SK-N-SH (cell line): ENCODE measurements at regions not wholly inside any gene's neighbourhood (a gene's known extent, or its start where the extent isn't known, plus 50 kb on each side); places are given as distances from the start of the nearest gene placed in this dataset.

Experiments used
- CTCF ChIA-PET: fragments of 300-600, 350-600 bp; formaldehyde crosslinking; extraction: SDS; loops from one replicate; lab custom pipeline; 2021; lab: Yijun Ruan, JAX
- POLR2A ChIA-PET: fragments of 350-600 bp; sonication (Branson Sonifier 250); formaldehyde crosslinking; extraction: SDS; loops from one replicate; lab custom pipeline; 2020; ENCODE audit warnings: antibody characterized with exemption, inconsistent platforms; lab: Yijun Ruan, JAX
- DNase-seq: peaks from one replicate; pipeline ENCODE4 v3.0.0; 2012
- H2AFZ ChIP-seq: fragments of 200-600 bp; sonication (generic); 2 replicates; pipeline ENCODE4 v1.8.1; 2016; ENCODE audit warnings: antibody characterized with exemption, mild to moderate bottlenecking, low read depth
- H3F3A ChIP-seq: fragments of 200-600 bp; sonication (generic); replicated peaks from 2 replicates; pipeline ENCODE3; 2016; ENCODE audit warnings: antibody characterized with exemption, mild to moderate bottlenecking; ENCODE audit not compliant: insufficient read depth
- H3K27ac ChIP-seq, 2 experiments: fragments of 200-500 bp in 1 of 2; fragments of 200-600 bp in 1 of 2; sonication (Bioruptor generic) in 1 of 2; sonication (generic), shearing (Covaris generic) in 1 of 2; 2 replicates each; pipeline versions ENCODE4 v1.5.1 to v1.6.1; 2014 to 2016; ENCODE audit warnings: low read depth in 2 of 2, inconsistent platforms in 1 of 2, low read length in 1 of 2, mild to moderate bottlenecking in 1 of 2, mixed read lengths in 1 of 2
- H3K27me3 ChIP-seq: fragments of 200-600 bp; sonication (generic), shearing (Covaris generic); 2 replicates; pipeline ENCODE4 v1.6.1; 2016; ENCODE audit warnings: mixed run types; ENCODE audit not compliant: insufficient read depth
- H3K36me3 ChIP-seq, 2 experiments: fragments of 200-500 bp in 1 of 2; fragments of 200-600 bp in 1 of 2; sonication (Bioruptor generic) in 1 of 2; sonication (generic) in 1 of 2; replicated peaks in 1 of 2; 2 replicates each; pipeline versions ENCODE3 to v1.5.1; 2014 to 2016; ENCODE audit warnings: low read length in 1 of 2, mild to moderate bottlenecking in 1 of 2; ENCODE audit not compliant: insufficient read depth in 2 of 2, control insufficient read depth in 1 of 2
- H3K4me1 ChIP-seq, 2 experiments: fragments of 200-500 bp in 1 of 2; fragments of 200-600 bp in 1 of 2; sonication (Bioruptor generic) in 1 of 2; sonication (generic), shearing (Covaris generic) in 1 of 2; 2 replicates each; pipeline versions ENCODE4 v1.5.1 to v1.6.1; 2014 to 2016; ENCODE audit warnings: low read depth in 1 of 2, low read length in 1 of 2, mixed run types in 1 of 2; ENCODE audit not compliant: insufficient read depth in 2 of 2, control insufficient read depth in 1 of 2
- H3K4me2 ChIP-seq: fragments of 200-600 bp; sonication (generic), shearing (Covaris generic); 2 replicates; pipeline ENCODE4 v1.6.1; 2017; ENCODE audit warnings: mixed run types
- H3K4me3 ChIP-seq, 2 experiments: fragments of 200-500 bp in 1 of 2; fragments of 200-600 bp in 1 of 2; sonication (Bioruptor generic) in 1 of 2; sonication (generic), shearing (Covaris generic) in 1 of 2; 2 replicates each; pipeline versions ENCODE4 v1.5.1 to v1.8.1; 2014 to 2016; ENCODE audit warnings: low read depth in 2 of 2, inconsistent platforms in 1 of 2, low read length in 1 of 2, mild to moderate bottlenecking in 1 of 2, mixed read lengths in 1 of 2, moderate library complexity in 1 of 2
- H3K79me2 ChIP-seq: fragments of 200-600 bp; sonication (generic); 2 replicates; pipeline ENCODE4 v1.8.1; 2017; ENCODE audit warnings: mild to moderate bottlenecking; ENCODE audit not compliant: insufficient read depth
- H3K9ac ChIP-seq: fragments of 200-600 bp; sonication (generic); 2 replicates; pipeline ENCODE4 v1.6.1; 2017; ENCODE audit warnings: mixed run types
- H3K9me2 ChIP-seq: fragments of 200-600 bp; sonication (generic); 2 replicates; pipeline ENCODE4 v1.6.1; 2017; ENCODE audit warnings: mixed run types
- H3K9me3 ChIP-seq: fragments of 200-600 bp; sonication (generic); 2 replicates; pipeline ENCODE4 v1.6.1; 2017; ENCODE audit warnings: mixed run types, mild to moderate bottlenecking, moderate library complexity
- H4K20me1 ChIP-seq: fragments of 200-600 bp; sonication (generic); 2 replicates; pipeline ENCODE4 v1.6.1; 2017; ENCODE audit warnings: mild to moderate bottlenecking, mixed run types; ENCODE audit not compliant: insufficient read depth
- CHD2 ChIP-seq: fragments of 150-350 bp; IDR thresholded peaks from 2 replicates; pipeline ENCODE4 v1.6.1; 2018; ENCODE audit warnings: low read length; ENCODE audit not compliant: partially characterized antibody
- CTCF ChIP-seq: fragments of 200-600 bp; sonication (generic); IDR thresholded peaks from 2 replicates; pipeline ENCODE4 v1.6.1; 2017; ENCODE audit warnings: antibody characterized with exemption, mild to moderate bottlenecking, moderate library complexity
- ELF1 ChIP-seq: IDR thresholded peaks from 2 replicates; pipeline ENCODE4 v1.4.0; 2012
- EP300 ChIP-seq, 2 experiments: IDR thresholded peaks; 2 replicates each; pipeline versions ENCODE4 v1.4.0 to v1.6.1; 2012; ENCODE audit warnings: borderline replicate concordance in 1 of 2, low read depth in 1 of 2, low read length in 1 of 2
- EZH2phosphoT487 ChIP-seq: fragments of 200-600 bp; sonication (generic); IDR thresholded peaks from 2 replicates; pipeline ENCODE4 v1.6.1; 2017; ENCODE audit warnings: low read depth, mixed run types, mild to moderate bottlenecking, antibody characterized with exemption, moderate library complexity, borderline replicate concordance
- FOSL2 ChIP-seq: IDR thresholded peaks from 2 replicates; pipeline ENCODE4 v1.4.0; 2012; ENCODE audit warnings: low read depth, mild to moderate bottlenecking, moderate library complexity, borderline replicate concordance
- FOXM1 ChIP-seq: IDR thresholded peaks from 2 replicates; pipeline ENCODE4 v1.4.0; 2012; ENCODE audit warnings: low read depth, mild to moderate bottlenecking
- IRF3 ChIP-seq: fragments of 150-350 bp; IDR thresholded peaks from 2 replicates; pipeline ENCODE4 v1.6.1; 2016; ENCODE audit warnings: mild to moderate bottlenecking, low read depth, low read length
- MAX ChIP-seq: IDR thresholded peaks from 2 replicates; pipeline ENCODE4 v1.4.0; 2012; ENCODE audit warnings: low read depth
- MEF2A ChIP-seq: IDR thresholded peaks from 2 replicates; pipeline ENCODE4 v1.4.0; 2012; ENCODE audit warnings: low read depth, borderline replicate concordance
- NRF1 ChIP-seq: IDR thresholded peaks from 2 replicates; pipeline ENCODE4 v1.6.1; 2012; ENCODE audit warnings: low read depth, mild to moderate bottlenecking, low read length
- PBX3 ChIP-seq: IDR thresholded peaks from 2 replicates; pipeline ENCODE4; 2012
- POLR2AphosphoS5 ChIP-seq: IDR thresholded peaks from 2 replicates; pipeline ENCODE4 v1.6.1; 2012; ENCODE audit warnings: low read depth, low read length
- RXRA ChIP-seq: IDR thresholded peaks from 2 replicates; pipeline ENCODE4 v1.4.0; 2012; ENCODE audit warnings: low read depth, mild to moderate bottlenecking, borderline replicate concordance
- SIN3A ChIP-seq: IDR thresholded peaks from 2 replicates; pipeline ENCODE4 v1.6.1; 2012; ENCODE audit warnings: low read depth, mild to moderate bottlenecking, low read length, moderate library complexity, borderline replicate concordance
- WGBS: methylation state at CpG from one replicate; pipeline ENCODE4 v1.1.6; 2017; ENCODE audit warnings: low lambda C conversion rate; 5-methylcytosine and 5-hydroxymethylcytosine counted together

GRCh38 chr6:122068291-122068769 lies 331.1 kb upstream of the HSF2 start:
- Histone ChIP-seq H3K4me2 (no peak overlapping the region), H3K36me3 (no peaks in the 10 kb centered on the region), H4K20me1 (no peaks in the 10 kb centered on the region), H3K4me1 (no peaks in the 10 kb centered on the region), H3K9me2 (no peaks in the 10 kb centered on the region), H3K9ac (no peak overlapping the region), H2AFZ (0 out of 2 replicates have a peak overlapping the region, but pooled peaks have one; percentile 41), H3K79me2 (no peaks in the 10 kb centered on the region), H3K9me3 (no peaks in the 10 kb centered on the region), H3K27me3 (no peaks in the 10 kb centered on the region), H3F3A (no peaks in the 10 kb centered on the region), H3K27ac (no peak overlapping the region), H3K4me3 (no peak overlapping the region)
- POLR2A ChIA-PET, result no interaction called here
- CTCF ChIA-PET, result no interaction called here
- TF ChIP-seq IRF3, result no peak
- TF ChIP-seq CTCF, result no peak
- no peak for TF ChIP-seq FOSL2
- no peak for TF ChIP-seq EZH2phosphoT487
- no peak for TF ChIP-seq CHD2
- TF ChIP-seq NRF1, result no peak
- no peak for TF ChIP-seq RXRA
- TF ChIP-seq ELF1, result no peak
- no peak for TF ChIP-seq MAX
- TF ChIP-seq EP300 (IDR thresholded peaks at IDR 0.05; ENCODE audit: borderline replicate concordance in 1 of 2, low read depth in 1 of 2, low read length in 1 of 2), result no peak
- TF ChIP-seq MEF2A, result no peak
- no peak for TF ChIP-seq FOXM1
- TF ChIP-seq SIN3A, result no peak
- TF ChIP-seq POLR2AphosphoS5, result no peak
- TF ChIP-seq PBX3, result no peak
- WGBS, result 28% methylated on average over 3 of the region's 3 CpGs
- DNase-seq, result no peak
